HG03575 (cell line): ENCODE measurements at regions not wholly inside any gene's neighbourhood (a gene's known extent, or its start where the extent isn't known, plus 50 kb on each side); places are given as distances from the start of the nearest gene placed in this dataset.
A peak's percentile ranks its signal among the peaks of the same experiment; 100 is the strongest.
"Not testable (repeated sequence)": the region's sequence is repeated elsewhere in the genome, so short reads cannot be mapped to it uniquely, and the experiment has no call there.

ENCODE experiments used
- ATAC-seq: cut with Tn5 transposase; IDR thresholded peaks from one replicate; pipeline ENCODE4 v1.9.1; 2021; ENCODE audit not compliant: unreplicated experiment, insufficient number of reproducible peaks, low FRiP score; ENCODE audit errors: extremely low read depth

- ATAC-seq, result no peak
Measured at GRCh38 chr5:86671536-86671935, 53.8 kb downstream of the COX7C start.

GRCh38 chr5:86674069-86674468 lies 56.3 kb downstream of the COX7C start:
- ATAC-seq, result no peak

- no peak for ATAC-seq
Measured at GRCh38 chr5:86675311-86675710, 57.6 kb downstream of the COX7C start.

GRCh38 chr5:86679529-86679928 lies 61.8 kb downstream of the COX7C start:
- peak; percentile 49 for ATAC-seq

DNA sequence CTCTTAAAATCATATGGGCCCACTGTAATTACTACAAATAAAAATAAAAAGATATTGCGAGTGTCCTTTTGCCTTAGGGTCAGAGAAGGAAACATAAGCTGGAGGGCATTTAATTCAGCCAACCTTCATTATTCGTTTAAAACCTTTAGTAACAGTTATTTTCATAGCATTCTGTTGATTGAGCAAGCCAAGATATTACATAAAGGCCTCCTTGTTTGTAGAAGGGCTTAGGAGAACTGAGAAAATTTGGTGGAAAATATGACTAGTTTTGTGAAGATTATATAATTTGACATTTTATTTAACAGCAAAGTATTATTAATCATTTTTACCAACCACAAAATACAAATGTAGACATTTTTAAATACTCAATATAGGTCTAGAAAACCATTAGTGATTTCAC lies 62.2 kb downstream of the COX7C start:
- no peak for ATAC-seq

DNA sequence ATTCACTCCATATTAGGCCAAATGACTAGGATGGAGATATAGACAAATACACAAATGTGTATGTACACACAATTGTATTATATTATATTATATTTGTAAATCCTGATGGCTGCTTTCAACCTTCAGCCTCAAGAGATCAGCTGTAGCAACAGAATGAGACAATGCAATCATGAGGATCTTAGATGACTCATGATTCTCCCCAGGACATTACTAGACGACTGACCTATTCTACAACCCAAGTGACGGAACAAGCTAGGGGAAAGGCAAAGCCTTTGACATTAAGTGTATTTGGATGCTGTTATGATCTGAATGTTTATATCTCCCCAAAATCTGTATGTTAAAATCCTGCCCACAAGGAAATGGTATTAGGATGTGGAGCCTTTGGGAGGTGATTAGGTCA lies 66.5 kb downstream of the COX7C start:
- no peak for ATAC-seq

DNA sequence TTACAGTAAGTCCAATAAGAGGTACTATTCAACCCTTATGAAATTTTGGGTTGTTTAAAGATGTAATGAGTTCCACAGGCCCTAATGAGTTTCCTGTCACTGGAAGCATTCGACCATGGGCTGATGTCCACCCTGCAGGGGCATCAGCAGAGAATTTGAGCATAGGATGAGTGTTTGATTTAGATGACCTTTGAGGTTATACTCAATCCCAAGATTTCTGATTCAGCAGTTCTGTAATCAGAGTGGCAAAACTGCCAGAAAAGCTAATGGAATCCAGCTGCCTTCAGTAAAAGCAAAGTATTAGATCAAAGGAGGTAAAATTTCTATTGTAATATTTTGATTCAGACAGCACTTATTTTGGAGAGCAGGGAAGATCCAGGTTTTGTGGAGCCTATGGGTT lies 68.3 kb downstream of the COX7C start:
- ATAC-seq, result no peak

- ATAC-seq, result no peak
Measured at GRCh38 chr5:86688406-86688805, 70.7 kb downstream of the COX7C start.

DNA sequence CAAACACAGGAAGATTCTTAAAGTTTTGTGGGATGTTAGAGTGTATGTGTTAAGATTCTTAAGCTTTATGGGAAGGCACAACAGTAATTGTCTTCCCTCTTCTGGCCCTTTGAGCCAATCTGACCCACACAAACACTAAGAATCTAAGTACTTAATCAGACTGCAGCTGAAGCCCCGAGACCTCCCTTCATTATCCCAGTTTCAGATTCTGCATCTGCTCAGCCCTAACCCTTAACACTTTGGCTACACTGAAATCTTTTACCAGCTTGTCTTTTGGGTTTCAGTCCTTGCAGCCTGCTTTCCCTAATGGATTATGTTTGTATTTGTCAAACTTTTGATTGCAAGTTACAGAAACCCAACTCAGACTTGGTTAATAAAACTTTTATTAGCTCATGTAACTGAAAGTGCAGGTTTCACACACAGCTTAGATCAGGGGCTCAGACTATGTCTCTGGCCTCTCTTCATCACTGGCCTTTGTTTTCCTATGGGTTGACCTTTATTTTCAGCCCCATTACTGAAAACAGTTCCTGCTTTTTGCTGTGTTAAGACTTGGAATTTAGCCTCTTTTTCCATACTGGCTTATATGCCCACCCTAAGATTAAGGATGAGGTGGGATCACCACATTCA lies 71.5 kb downstream of the COX7C start:
- ATAC-seq, result no peak

- no peak for ATAC-seq
Measured at GRCh38 chr5:86709157-86709881, 91.6 kb downstream of the COX7C start.

- no peak for ATAC-seq
Measured at GRCh38 chr5:86716121-86716520, 98.4 kb downstream of the COX7C start.

DNA sequence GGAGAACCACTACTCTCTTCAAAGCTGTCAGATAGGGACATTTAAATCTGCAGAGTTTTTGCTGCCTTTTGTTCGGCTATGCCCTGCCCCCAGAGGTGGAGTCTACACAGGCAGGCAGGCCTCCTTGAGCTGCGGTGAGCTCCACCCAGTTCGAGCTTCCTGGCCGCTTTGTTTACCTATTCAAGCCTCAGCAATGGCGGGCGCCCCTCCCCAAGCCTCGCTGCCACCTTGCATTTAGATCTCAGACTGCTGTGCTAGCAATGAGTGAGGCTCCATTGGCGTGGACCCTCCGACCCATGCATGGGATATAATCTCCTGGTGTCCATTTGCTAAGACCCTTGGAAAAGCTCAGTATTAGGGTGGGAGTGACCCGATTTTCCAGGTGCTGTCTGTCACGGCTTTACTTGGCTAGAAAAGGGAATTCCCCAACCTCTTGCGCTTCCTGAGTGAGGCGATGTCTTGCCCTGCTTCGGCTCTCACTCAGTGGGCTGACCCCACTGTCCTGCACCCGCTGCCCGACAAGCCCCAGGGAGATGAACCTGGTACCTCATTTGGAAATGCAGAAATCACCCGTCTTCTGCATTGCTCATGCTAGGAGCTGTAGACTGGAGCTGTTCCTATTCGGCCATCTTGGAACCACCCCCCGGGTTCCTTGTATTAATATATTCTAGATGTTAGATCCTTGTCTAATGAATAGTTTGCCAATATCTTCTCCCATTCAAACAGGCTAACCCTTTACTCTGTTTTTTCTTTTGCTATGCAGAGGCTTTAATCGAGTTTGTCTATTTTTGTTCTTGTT lies 113.8 kb downstream of the COX7C start:
- not testable (repeated sequence) for ATAC-seq

GRCh38 chr5:86735370-86735769 lies 117.6 kb downstream of the COX7C start:
- ATAC-seq, result no peak

DNA sequence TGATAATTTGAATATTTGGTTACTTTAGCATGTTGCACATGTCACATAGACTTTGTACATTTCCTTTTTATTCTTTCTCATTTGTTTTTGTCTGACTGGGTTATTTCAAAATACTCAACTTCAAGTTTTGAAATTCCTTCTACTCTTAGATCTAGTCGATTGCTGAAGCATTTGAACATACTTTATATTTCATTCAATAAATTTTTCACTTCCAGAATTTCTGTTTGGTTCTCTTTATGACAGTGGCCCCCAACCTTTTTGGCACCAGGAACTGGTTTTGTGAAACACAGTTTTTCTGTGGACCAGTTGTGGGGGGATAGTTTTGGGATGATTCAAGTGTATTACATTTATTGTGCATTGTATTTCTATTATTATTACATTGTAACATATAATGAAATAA lies 119.8 kb downstream of the COX7C start:
- no peak for ATAC-seq

DNA sequence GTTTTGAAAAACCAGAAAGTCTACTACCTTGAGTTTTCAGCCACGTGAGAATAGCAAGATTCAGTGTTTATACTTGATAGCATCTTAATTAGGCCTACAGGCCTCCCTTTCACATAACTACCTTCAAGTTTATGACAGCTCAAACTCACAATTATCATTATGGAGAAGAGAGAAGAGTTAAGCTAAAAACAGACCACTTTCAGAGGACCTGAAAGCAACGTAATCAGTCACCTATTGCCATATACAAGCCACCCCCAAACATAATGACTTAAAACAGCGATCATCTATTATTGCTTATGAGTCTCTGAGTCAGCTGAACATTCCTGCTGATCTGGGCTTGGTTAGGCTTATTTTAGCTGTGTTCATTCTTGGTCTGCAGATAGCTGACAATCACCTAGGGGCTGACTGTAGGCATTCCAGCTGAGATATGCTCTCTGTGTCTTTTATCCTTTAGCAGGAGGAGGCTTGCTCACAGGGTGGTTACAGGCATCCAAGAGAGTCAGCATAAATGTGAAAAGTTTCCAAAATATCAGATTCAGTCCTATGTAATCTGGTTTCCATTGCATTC lies 130.9 kb downstream of the COX7C start:
- ATAC-seq, result no peak

DNA sequence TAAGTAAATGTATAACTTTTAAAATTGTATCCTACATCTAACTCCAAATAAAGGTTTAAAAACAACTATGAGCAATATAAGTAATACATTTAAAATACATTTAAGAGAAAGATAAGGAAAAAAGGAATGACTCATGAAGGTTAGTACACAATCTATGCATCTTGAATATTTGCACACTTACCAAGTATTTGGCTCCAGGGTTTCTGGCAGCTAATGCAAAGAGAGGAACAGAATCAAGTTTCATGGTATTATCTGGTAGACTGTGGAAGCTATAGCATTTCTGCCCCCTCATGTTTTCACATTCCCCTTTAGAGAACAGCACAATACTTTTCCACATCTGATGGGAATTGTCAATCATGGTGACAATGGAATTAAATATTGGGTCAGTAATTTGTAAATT lies 132.1 kb downstream of the COX7C start:
- no peak for ATAC-seq

DNA sequence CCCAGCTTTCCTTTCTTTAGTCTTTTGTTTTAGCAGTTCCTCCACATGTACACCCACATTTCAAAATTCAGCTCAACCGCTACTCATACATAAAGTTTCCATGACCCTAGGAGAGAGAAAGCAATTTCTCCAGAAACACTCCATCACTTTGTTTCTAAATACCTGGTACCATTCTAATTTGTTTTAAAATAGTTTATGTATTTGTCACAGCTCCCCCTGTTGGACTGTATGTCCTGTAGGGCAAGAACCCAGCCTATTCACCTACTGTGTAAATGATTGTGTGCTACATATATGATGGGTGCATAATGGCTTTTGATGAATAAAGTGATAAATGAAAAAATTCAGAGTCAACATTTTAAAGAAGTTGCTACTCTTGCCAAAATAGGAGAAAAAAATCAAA lies 139.1 kb downstream of the COX7C start:
- ATAC-seq, result no peak

DNA sequence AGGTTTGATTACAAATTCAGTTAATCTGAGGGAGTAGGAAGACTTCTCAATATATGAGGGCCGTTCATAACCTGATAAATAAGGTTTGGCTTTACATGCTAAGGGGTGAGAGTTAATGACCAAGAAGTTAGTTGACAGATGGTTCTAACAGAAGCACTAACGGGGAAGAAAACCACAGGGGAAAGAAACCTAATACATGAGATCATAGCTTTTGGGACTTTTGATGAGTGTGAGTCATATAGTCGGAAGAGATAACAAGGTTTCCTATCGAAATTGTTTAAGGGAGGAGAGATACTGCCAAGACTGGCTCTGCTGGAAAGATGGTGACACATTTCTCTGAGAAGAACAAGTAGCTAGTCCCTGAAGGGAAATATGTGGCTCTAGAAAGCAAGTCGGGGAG lies 140.1 kb downstream of the COX7C start:
- ATAC-seq, result no peak

DNA sequence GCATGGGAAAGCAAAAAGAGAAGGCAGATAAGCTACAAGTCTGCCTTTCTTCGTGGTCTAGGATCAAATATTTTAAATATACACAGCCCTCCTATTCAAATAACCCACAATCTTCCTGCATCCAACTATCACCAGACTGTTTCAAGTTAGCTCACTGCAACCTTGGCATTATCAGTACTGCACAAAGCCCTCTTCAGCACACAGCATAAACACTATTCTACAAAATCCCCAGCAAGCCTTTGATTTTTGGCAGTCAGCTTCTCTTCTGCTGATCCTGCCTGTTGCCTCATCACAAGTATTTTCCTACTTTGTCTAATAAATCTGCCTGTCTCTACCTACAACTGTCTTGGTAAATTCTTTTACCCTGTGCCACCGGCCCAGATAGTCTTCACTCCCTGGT lies 142.9 kb downstream of the COX7C start:
- no peak for ATAC-seq

DNA sequence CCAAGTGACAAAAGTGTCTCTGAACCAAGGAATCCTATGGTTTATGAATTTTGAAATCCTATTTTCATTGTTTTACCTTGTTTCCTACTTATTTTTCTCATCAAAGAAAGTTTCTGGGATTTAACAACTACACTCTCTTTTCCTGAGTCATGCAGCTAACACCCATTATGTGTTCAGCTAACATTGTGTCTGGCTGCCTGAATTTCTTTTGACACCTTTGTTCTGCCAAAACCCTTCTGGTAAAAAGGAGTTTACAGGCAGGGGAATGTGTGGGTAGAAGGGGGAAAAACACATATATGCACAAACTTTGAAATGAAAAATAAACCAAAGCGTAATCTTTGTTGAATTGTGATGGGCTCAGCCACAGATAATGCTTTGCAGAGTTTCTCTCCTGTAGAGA lies 146.2 kb downstream of the COX7C start:
- no peak for ATAC-seq
